ENCODE measurements at regions not wholly inside any gene's neighbourhood (a gene's known extent, or its start where the extent isn't known, plus 50 kb on each side); places are given as distances from the start of the nearest gene placed in this dataset.

DNA sequence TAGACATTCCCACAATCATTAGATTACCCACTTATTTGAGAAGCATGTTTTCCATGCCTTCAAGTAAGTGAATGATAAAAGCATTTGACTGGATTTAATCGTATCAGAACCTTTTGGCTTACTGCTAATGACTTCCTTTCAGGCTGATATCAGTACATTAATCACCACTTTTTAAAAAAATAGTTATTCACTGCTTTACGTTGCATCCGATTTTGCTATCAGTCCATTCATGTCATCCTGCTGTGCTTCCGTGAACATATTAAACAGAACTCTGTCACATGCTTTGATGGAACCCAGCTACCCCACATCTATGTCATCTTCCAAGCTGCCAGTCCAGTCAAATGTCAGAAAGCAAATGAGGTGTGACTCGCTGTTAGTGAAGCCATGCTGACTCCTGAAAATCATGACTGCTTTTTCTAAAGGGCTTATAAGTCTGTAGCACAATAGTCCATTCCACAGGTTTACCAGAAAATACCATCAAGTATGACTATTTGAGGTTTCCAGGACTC, 440.9 kb downstream of the IRS2 start:
- H3K27ac ChIP-seq (ENCODE audit: low read depth, low read length), result peak overlapping the region; percentile 12
- no CpG with 5 or more reads among the region's 5 CpGs for WGBS (ENCODE audit: extremely low coverage, insufficient coverage, insufficient read length)
- no peaks in the 10 kb centered on the region for H3K9me3 ChIP-seq (ENCODE audit: insufficient read depth, low read depth, low read length)
- no peaks in the 10 kb centered on the region for H3K79me2 ChIP-seq (ENCODE audit: control insufficient read depth, insufficient read depth, low read length, poor library complexity)
- no peak overlapping the region for H3K23ac ChIP-seq (ENCODE audit: low read length)
- peaks cover 4% of the 10 kb centered on the region for H3K79me1 ChIP-seq (ENCODE audit: low read length)
- no peak overlapping the region for H2BK120ac ChIP-seq (ENCODE audit: insufficient read depth, low read length, poor library complexity)
- H2BK5ac ChIP-seq (ENCODE audit: low read depth, low read length, poor library complexity), result no peak overlapping the region
- no peak overlapping the region for H3K4me3 ChIP-seq (ENCODE audit: low read depth, low read length)
- H4K12ac ChIP-seq (ENCODE audit: low read depth, low read length), result no peak overlapping the region
- H3K4me2 ChIP-seq (ENCODE audit: low read length), result no peak overlapping the region
- no peak overlapping the region for H2AK5ac ChIP-seq (ENCODE audit: low read length)
- no peak overlapping the region for H4K8ac ChIP-seq (ENCODE audit: low read depth, low read length)
- H2BK12ac ChIP-seq (ENCODE audit: low read length), result no peak overlapping the region
- no peak overlapping the region for H3K9ac ChIP-seq (ENCODE audit: low read length)
- no peak overlapping the region for H4K91ac ChIP-seq (ENCODE audit: low read depth, low read length)
- no peak for DNase-seq
- no peak overlapping the region for H3K4ac ChIP-seq (ENCODE audit: low read depth, low read length)
- H3K4me1 ChIP-seq (ENCODE audit: control insufficient read depth in 1 of 2, insufficient read depth in 2 of 2, low read length in 2 of 2), result peaks cover 3 to 12% of the 10 kb centered on the region in 2 experiments
- no peaks in the 10 kb centered on the region for H3K36me3 ChIP-seq (ENCODE audit: control insufficient read depth in 1 of 2, insufficient read depth in 2 of 2, low read length in 2 of 2)
- H3K27me3 ChIP-seq (ENCODE audit: insufficient read depth, low read length), result no peaks in the 10 kb centered on the region
- no peak overlapping the region for H3K14ac ChIP-seq (ENCODE audit: low read length)
- H3K18ac ChIP-seq (ENCODE audit: low read length), result no peak overlapping the region
- H2AFZ ChIP-seq (ENCODE audit: insufficient read depth, low read length, poor library complexity), result no peak overlapping the region

DNA sequence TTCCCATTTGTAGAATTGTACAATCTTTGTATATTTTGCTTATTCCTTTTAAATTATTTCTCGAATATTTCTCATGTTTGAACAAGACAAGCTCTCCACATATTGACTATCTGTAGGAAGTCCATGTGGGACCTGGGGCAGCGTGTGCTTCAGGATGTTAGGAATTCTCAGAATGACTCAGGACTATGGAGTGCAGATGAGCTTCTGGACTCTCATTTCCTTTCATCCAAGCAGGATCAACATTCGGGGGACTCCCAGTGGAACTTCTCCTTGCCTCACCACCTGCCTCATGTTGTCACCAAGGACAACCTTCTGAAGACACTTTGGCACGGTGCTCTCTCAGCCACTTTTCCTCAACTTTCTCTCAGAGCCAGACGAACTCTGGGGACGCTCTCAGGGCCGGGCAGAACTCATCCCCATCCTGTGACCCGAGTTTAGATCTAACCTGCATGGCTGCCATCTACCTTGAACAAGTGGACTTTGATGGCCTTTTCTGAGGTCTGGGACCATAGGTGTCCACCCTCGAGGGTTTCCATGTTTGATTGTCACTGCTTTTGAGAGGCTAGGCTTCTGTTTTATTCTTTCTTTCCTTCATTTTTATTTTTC, 441.7 kb downstream of the IRS2 start:
- H4K8ac ChIP-seq (ENCODE audit: low read depth, low read length), result no peak overlapping the region
- H3K79me2 ChIP-seq (ENCODE audit: control insufficient read depth, insufficient read depth, low read length, poor library complexity), result no peaks in the 10 kb centered on the region
- peak overlapping the region; percentile 20 for H4K91ac ChIP-seq (ENCODE audit: low read depth, low read length)
- H2AK5ac ChIP-seq (ENCODE audit: low read length), result no peak overlapping the region
- H2BK120ac ChIP-seq (ENCODE audit: insufficient read depth, low read length, poor library complexity), result no peak overlapping the region
- H3K23ac ChIP-seq (ENCODE audit: low read length), result no peak overlapping the region
- peak; percentile 23 to 57 for DNase-seq
- no peak overlapping the region for H3K9ac ChIP-seq (ENCODE audit: low read length)
- H3K4me1 ChIP-seq (ENCODE audit: control insufficient read depth in 1 of 2, insufficient read depth in 2 of 2, low read length in 2 of 2), result peaks cover 3 to 12% of the 10 kb centered on the region in 2 experiments
- no peak overlapping the region for H3K14ac ChIP-seq (ENCODE audit: low read length)
- no peaks in the 10 kb centered on the region for H3K27me3 ChIP-seq (ENCODE audit: insufficient read depth, low read length)
- H3K79me1 ChIP-seq (ENCODE audit: low read length), result peaks cover 4% of the 10 kb centered on the region
- H3K27ac ChIP-seq (ENCODE audit: low read depth, low read length), result no peak overlapping the region
- H3K4me3 ChIP-seq (ENCODE audit: low read depth, low read length), result no peak overlapping the region
- no peak overlapping the region for H3K4me2 ChIP-seq (ENCODE audit: low read length)
- no peak overlapping the region for H4K12ac ChIP-seq (ENCODE audit: low read depth, low read length)
- H2BK12ac ChIP-seq (ENCODE audit: low read length), result peak overlapping the region; percentile 29
- H3K4ac ChIP-seq (ENCODE audit: low read depth, low read length), result no peak overlapping the region
- H3K18ac ChIP-seq (ENCODE audit: low read length), result no peak overlapping the region
- no peak overlapping the region for H2AFZ ChIP-seq (ENCODE audit: insufficient read depth, low read length, poor library complexity)
- no peaks in the 10 kb centered on the region for H3K36me3 ChIP-seq (ENCODE audit: control insufficient read depth in 1 of 2, insufficient read depth in 2 of 2, low read length in 2 of 2)
- no peaks in the 10 kb centered on the region for H3K9me3 ChIP-seq (ENCODE audit: insufficient read depth, low read depth, low read length)
- no CpG with 5 or more reads among the region's 9 CpGs for WGBS (ENCODE audit: extremely low coverage, insufficient coverage, insufficient read length)
- H2BK5ac ChIP-seq (ENCODE audit: low read depth, low read length, poor library complexity), result no peak overlapping the region

DNA sequence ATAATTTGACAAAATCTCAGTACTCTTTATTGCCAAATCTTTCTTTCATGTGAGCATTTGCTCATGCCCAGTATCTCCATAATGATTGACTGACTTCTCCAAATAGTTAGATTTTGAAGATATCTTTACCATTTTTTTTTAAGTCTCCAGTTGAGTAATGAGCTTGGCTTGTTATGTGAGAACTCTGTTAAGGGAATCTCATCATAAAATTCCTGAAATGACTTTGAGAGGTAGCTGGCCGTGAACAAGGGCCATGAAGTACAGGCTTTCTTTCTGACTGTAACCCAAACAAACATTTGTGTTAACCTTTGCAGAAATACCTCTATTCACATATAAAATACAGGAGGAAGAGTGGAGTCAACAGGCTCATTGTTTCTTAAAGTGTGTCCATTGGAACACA, 449.7 kb downstream of the IRS2 start:
- no CpG with 5 or more reads among the region's 1 CpG for WGBS (ENCODE audit: extremely low coverage, insufficient coverage, insufficient read length)
- Histone ChIP-seq H3K9me3 (ENCODE audit: insufficient read depth, low read depth, low read length) (peaks cover 1% of the 10 kb centered on the region), H3K4me2 (ENCODE audit: low read length) (no peak overlapping the region), H4K12ac (ENCODE audit: low read depth, low read length) (no peak overlapping the region), H3K9ac (ENCODE audit: low read length) (no peak overlapping the region), H3K18ac (ENCODE audit: low read length) (no peak overlapping the region), H3K36me3 (ENCODE audit: control insufficient read depth in 1 of 2, insufficient read depth in 2 of 2, low read length in 2 of 2) (no peaks in the 10 kb centered on the region), H2BK5ac (ENCODE audit: low read depth, low read length, poor library complexity) (no peak overlapping the region), H3K4ac (ENCODE audit: low read depth, low read length) (no peak overlapping the region), H2AFZ (ENCODE audit: insufficient read depth, low read length, poor library complexity) (no peak overlapping the region), H2BK120ac (ENCODE audit: insufficient read depth, low read length, poor library complexity) (no peak overlapping the region), H3K79me1 (ENCODE audit: low read length) (no peaks in the 10 kb centered on the region), H3K14ac (ENCODE audit: low read length) (no peak overlapping the region), H2BK12ac (ENCODE audit: low read length) (no peak overlapping the region), H3K23ac (ENCODE audit: low read length) (no peak overlapping the region), H2AK5ac (ENCODE audit: low read length) (no peak overlapping the region), H3K4me1 (ENCODE audit: control insufficient read depth in 1 of 2, insufficient read depth in 2 of 2, low read length in 2 of 2) (peaks cover 2 to 4% of the 10 kb centered on the region in 2 experiments), H3K4me3 (ENCODE audit: low read depth, low read length) (no peak overlapping the region), H3K27me3 (ENCODE audit: insufficient read depth, low read length) (no peaks in the 10 kb centered on the region), H3K27ac (ENCODE audit: low read depth, low read length) (no peak overlapping the region), H4K91ac (ENCODE audit: low read depth, low read length) (no peak overlapping the region), H4K8ac (ENCODE audit: low read depth, low read length) (no peak overlapping the region), H3K79me2 (ENCODE audit: control insufficient read depth, insufficient read depth, low read length, poor library complexity) (no peaks in the 10 kb centered on the region)
- peak; percentile 38 to 94 for DNase-seq

DNA sequence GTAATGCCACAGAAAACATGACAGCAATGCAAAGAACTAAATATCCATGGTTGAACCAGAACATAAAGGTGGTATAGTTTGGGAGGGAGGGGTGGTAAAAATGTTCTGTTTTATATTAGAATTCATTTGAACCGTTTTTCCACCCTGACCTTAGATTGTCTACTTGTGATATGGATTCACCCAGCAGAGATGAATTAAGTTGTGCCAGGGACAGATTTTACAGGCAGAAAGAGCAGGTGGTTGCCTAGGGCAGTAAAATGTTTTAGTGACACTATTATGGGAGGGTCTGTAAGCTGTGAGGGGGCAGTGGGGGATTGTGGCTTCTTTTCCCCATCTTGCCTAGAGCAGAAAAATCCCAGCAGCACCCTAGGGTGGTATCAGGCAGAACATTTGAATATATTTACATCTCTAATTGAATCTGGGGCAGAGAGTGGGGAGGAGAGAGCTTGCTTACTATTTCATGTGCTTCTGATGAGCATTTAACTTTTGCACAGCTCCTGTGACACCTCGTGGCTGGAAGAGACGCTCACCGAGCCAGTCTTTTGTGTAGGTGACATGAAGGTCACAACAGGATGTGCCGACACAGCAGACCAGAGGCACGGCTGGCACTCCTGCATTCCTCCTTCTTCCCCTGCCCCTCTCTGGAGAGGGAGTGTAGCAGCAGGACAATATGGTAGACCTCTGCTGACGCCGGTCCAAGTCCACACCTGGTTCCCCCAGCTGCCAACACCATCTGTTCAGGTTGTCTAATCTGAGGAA, 452.3 kb downstream of the IRS2 start:
- Histone ChIP-seq H3K36me3 (ENCODE audit: control insufficient read depth in 1 of 2, insufficient read depth in 2 of 2, low read length in 2 of 2) (no peaks in the 10 kb centered on the region), H3K27ac (ENCODE audit: low read depth, low read length) (no peak overlapping the region)
- WGBS (ENCODE audit: extremely low coverage, insufficient coverage, insufficient read length), result no CpG with 5 or more reads among the region's 8 CpGs

More for the DNA sequence above, 452.3 kb downstream of the IRS2 start:
- no peaks in the 10 kb centered on the region for H3K27me3 ChIP-seq (ENCODE audit: insufficient read depth, low read length)
- no peak overlapping the region for H2AFZ ChIP-seq (ENCODE audit: insufficient read depth, low read length, poor library complexity)
- no peak overlapping the region for H3K4me3 ChIP-seq (ENCODE audit: low read depth, low read length)
- no peak overlapping the region for H2AK5ac ChIP-seq (ENCODE audit: low read length)
- no peak overlapping the region for H3K23ac ChIP-seq (ENCODE audit: low read length)
- H3K79me1 ChIP-seq (ENCODE audit: low read length), result no peaks in the 10 kb centered on the region
- H3K4me1 ChIP-seq (ENCODE audit: control insufficient read depth in 1 of 2, insufficient read depth in 2 of 2, low read length in 2 of 2), result peaks cover 2 to 4% of the 10 kb centered on the region in 2 experiments
- H3K79me2 ChIP-seq (ENCODE audit: control insufficient read depth, insufficient read depth, low read length, poor library complexity), result no peaks in the 10 kb centered on the region
- no peak overlapping the region for H2BK5ac ChIP-seq (ENCODE audit: low read depth, low read length, poor library complexity)
- H3K9me3 ChIP-seq (ENCODE audit: insufficient read depth, low read depth, low read length), result peaks cover 1% of the 10 kb centered on the region
- H3K4me2 ChIP-seq (ENCODE audit: low read length), result no peak overlapping the region
- H2BK120ac ChIP-seq (ENCODE audit: insufficient read depth, low read length, poor library complexity), result no peak overlapping the region
- H2BK12ac ChIP-seq (ENCODE audit: low read length), result no peak overlapping the region
- H3K4ac ChIP-seq (ENCODE audit: low read depth, low read length), result no peak overlapping the region
- no peak overlapping the region for H4K91ac ChIP-seq (ENCODE audit: low read depth, low read length)
- DNase-seq, result no peak
- no peak overlapping the region for H4K12ac ChIP-seq (ENCODE audit: low read depth, low read length)
- no peak overlapping the region for H3K18ac ChIP-seq (ENCODE audit: low read length)
- H3K14ac ChIP-seq (ENCODE audit: low read length), result no peak overlapping the region
- H4K8ac ChIP-seq (ENCODE audit: low read depth, low read length), result no peak overlapping the region
- no peak overlapping the region for H3K9ac ChIP-seq (ENCODE audit: low read length)

All from trophoblast cell (in vitro differentiated cells and primary cell).